Jurkat, Clone E6-1 (cell line): ENCODE measurements at regions not wholly inside any gene's neighbourhood (a gene's known extent, or its start where the extent isn't known, plus 50 kb on each side); places are given as distances from the start of the nearest gene placed in this dataset.

Experiments used
- DNase-seq: peaks from one replicate; pipeline ENCODE4 v3.0.0-alpha.2; 2011; ENCODE audit warnings: low read depth, low spot score
- H3K4me3 ChIP-seq: 2 replicates; pipeline ENCODE4 v1.5.1; 2011; ENCODE audit warnings: mild to moderate bottlenecking, low read length, control low read depth, moderate library complexity

GRCh38 chr7:46157404-46157803 is 236.3 kb upstream of the IGFBP3 start:
- DNase-seq = no peak
- no peak overlapping the region for H3K4me3 ChIP-seq

- no peak for DNase-seq
- H3K4me3 ChIP-seq = no peak overlapping the region
Observed at GRCh38 chr7:46156853-46157252, 235.8 kb upstream of the IGFBP3 start.

- DNase-seq = no peak
- no peak overlapping the region for H3K4me3 ChIP-seq
Observed at GRCh38 chr7:46156086-46156485, 235.0 kb upstream of the IGFBP3 start.

GRCh38 chr7:46155367-46155766 is 234.3 kb upstream of the IGFBP3 start:
- DNase-seq = no peak
- no peak overlapping the region for H3K4me3 ChIP-seq

GRCh38 chr7:46153951-46154787 is 233.1 kb upstream of the IGFBP3 start:
- DNase-seq = no peak

GRCh38 chr7:46153583-46153950 is 232.5 kb upstream of the IGFBP3 start:
- DNase-seq = no peak
- no peak overlapping the region for H3K4me3 ChIP-seq

More at GRCh38 chr7:46153951-46154787, 233.1 kb upstream of the IGFBP3 start:
- no peak overlapping the region for H3K4me3 ChIP-seq

- no peak overlapping the region for H3K4me3 ChIP-seq
- peak; percentile 11 for DNase-seq
Observed at GRCh38 chr7:46152696-46153095, 231.6 kb upstream of the IGFBP3 start.

GRCh38 chr7:46150721-46151120 is 229.6 kb upstream of the IGFBP3 start:
- no peak for DNase-seq
- H3K4me3 ChIP-seq = no peak overlapping the region

- DNase-seq = no peak
- no peak overlapping the region for H3K4me3 ChIP-seq
Observed at GRCh38 chr7:46150202-46150601, 229.1 kb upstream of the IGFBP3 start.

GRCh38 chr7:46147871-46148270 is 226.8 kb upstream of the IGFBP3 start:
- no peak for DNase-seq

GRCh38 chr7:46146454-46147255 is 225.6 kb upstream of the IGFBP3 start:
- H3K4me3 ChIP-seq = no peak overlapping the region
- DNase-seq = no peak

More at GRCh38 chr7:46147871-46148270, 226.8 kb upstream of the IGFBP3 start:
- H3K4me3 ChIP-seq = no peak overlapping the region

GRCh38 chr7:46145412-46145811 is 224.3 kb upstream of the IGFBP3 start:
- no peak for DNase-seq
- no peak overlapping the region for H3K4me3 ChIP-seq

- no peak overlapping the region for H3K4me3 ChIP-seq
- no peak for DNase-seq
Observed at GRCh38 chr7:46143949-46144917, 223.2 kb upstream of the IGFBP3 start.

- no peak for DNase-seq
- H3K4me3 ChIP-seq = no peak overlapping the region
Observed at GRCh38 chr7:46143421-46143820, 222.3 kb upstream of the IGFBP3 start.

GRCh38 chr7:46139079-46139478 is 218.0 kb upstream of the IGFBP3 start:
- no peak for DNase-seq

GRCh38 chr7:46137725-46138124 is 216.7 kb upstream of the IGFBP3 start:
- no peak overlapping the region for H3K4me3 ChIP-seq
- no peak for DNase-seq

More at GRCh38 chr7:46139079-46139478, 218.0 kb upstream of the IGFBP3 start:
- H3K4me3 ChIP-seq = no peak overlapping the region

- H3K4me3 ChIP-seq = no peak overlapping the region
- no peak for DNase-seq
Observed at GRCh38 chr7:46135557-46135956, 214.5 kb upstream of the IGFBP3 start.

- no peak overlapping the region for H3K4me3 ChIP-seq
- DNase-seq = no peak
Observed at GRCh38 chr7:46134795-46135194, 213.7 kb upstream of the IGFBP3 start.

- DNase-seq = no peak
Observed at GRCh38 chr7:46134385-46134784, 213.3 kb upstream of the IGFBP3 start.

More at GRCh38 chr7:46134385-46134784, 213.3 kb upstream of the IGFBP3 start:
- no peak overlapping the region for H3K4me3 ChIP-seq
